ENCODE measurements at regions not wholly inside any gene's neighbourhood (a gene's known extent, or its start where the extent isn't known, plus 50 kb on each side); places are given as distances from the start of the nearest gene placed in this dataset.

DNA sequence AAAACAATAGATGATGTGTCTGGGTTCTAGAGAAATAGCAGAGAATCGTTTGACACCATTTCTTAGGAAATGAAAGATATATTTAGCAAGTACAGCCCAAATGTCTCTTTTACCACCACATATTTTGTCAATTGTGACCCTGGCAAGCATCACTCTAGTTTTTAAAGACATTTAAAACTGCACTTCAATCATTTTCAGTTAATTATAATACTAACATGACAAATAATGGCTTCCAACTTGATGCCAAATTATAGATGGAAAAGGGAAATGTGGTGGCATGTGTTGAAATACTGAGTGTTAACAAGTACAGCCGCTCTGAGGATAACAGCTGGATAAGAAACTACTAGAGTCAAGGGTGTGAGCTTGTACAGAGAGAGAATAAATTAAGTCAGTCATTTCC is 648.9 kb downstream of the FRK start:
- TF ChIP-seq, protein P1, sequence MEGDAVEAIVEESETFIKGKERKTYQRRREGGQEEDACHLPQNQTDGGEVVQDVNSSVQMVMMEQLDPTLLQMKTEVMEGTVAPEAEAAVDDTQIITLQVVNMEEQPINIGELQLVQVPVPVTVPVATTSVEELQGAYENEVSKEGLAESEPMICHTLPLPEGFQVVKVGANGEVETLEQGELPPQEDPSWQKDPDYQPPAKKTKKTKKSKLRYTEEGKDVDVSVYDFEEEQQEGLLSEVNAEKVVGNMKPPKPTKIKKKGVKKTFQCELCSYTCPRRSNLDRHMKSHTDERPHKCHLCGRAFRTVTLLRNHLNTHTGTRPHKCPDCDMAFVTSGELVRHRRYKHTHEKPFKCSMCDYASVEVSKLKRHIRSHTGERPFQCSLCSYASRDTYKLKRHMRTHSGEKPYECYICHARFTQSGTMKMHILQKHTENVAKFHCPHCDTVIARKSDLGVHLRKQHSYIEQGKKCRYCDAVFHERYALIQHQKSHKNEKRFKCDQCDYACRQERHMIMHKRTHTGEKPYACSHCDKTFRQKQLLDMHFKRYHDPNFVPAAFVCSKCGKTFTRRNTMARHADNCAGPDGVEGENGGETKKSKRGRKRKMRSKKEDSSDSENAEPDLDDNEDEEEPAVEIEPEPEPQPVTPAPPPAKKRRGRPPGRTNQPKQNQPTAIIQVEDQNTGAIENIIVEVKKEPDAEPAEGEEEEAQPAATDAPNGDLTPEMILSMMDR (IDR thresholded peaks at IDR 0.05; ENCODE audit: low read depth, low read length) = no peak
- H3K4me3 ChIP-seq (ENCODE audit: low read depth, low read length) = no peak overlapping the region

DNA sequence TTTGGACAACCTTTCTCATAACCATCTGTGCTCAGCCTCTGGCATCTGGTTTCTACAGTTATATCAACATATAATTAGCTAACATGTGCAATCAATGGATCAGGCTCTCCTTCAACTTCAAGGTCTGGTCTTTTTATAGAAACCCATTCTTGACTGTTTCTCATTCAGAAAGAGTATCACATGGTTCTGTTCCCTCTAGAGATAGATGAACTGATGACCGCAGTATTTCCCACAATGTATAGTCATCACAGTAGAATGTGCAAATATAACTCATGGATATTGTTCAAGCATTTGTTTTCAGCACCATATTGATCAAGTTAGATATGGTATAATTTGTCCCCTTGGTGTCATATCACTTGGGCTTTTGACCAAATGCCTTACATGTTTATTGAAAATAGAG is 656.2 kb downstream of the FRK start:
- TF ChIP-seq, protein P1 (IDR thresholded peaks at IDR 0.05; ENCODE audit: low read depth, low read length) = no peak
- no peak overlapping the region for H3K4me3 ChIP-seq (ENCODE audit: low read depth, low read length)

DNA sequence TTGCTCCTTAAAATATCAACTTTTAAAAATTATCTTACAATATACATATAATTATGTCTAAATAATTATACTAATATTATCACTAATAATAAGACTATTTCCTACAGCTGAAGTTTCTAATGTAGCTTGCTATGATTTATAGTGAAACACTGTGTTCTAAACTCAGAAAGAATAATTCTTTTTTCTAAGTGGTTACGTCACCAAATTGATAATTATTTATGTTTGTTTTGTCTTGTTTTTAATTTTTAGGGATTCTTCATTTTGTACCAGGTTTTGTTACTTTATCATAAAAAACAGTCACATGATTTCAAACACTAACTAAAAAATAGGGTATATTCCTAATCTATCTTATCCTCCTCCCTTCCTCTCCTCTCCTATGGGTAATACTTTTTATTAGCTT is 662.1 kb downstream of the FRK start:
- TF ChIP-seq, protein P1 (IDR thresholded peaks at IDR 0.05; ENCODE audit: low read depth, low read length) = no peak

DNA sequence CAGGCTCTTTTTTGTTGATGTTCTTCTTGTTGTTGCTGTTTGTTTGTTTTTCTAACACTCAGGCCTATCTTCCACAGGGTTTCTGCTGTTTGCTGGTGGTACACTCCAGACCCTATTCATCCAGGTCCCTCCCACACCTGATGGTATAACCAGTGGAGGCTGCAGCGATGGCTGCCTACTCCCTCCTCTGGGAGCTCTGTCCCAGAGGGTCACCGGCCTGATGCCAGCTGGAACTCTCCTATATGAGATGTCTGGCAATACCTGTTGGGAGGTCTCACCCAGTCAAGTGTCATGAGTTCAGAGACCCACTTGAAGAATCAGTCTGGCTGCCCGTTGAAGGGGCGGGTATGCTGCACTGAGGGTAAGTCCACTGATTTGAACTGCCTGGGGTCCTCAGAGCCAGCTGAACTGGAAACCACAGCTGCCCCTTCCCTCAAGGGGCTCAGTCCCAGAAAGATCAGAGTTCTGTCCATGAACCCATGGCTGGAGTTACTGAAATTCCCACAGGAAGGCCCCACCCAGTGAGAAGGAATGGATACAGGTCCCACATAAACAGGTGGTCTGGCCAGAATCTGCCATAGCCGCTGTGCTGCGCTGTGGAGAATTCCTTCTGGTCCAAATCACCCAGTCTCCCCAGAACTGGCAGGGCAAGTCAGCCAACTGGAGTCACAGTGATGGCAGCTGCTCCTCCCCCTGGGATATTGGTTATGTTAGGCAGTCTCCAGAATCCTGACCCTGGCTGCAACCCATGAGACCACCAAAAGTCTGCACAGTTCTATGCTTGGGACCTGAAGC is 664.4 kb downstream of the FRK start:
- TF ChIP-seq, protein P1 (IDR thresholded peaks at IDR 0.05; ENCODE audit: low read depth, low read length) = no peak
- H3K4me3 ChIP-seq (ENCODE audit: low read depth, low read length) = no peak overlapping the region

More for the DNA sequence above, 662.1 kb downstream of the FRK start:
- H3K4me3 ChIP-seq (ENCODE audit: low read depth, low read length) = no peak overlapping the region

GRCh38 chr6:115393821-115394220 is 666.9 kb downstream of the FRK start:
- TF ChIP-seq, protein P1 (IDR thresholded peaks at IDR 0.05; ENCODE audit: low read depth, low read length) = no peak
- H3K4me3 ChIP-seq (ENCODE audit: low read depth, low read length) = no peak overlapping the region

- TF ChIP-seq, protein P1 (IDR thresholded peaks at IDR 0.05; ENCODE audit: low read depth, low read length) = no peak
- H3K4me3 ChIP-seq (ENCODE audit: low read depth, low read length) = no peak overlapping the region
These were observed 690.5 kb downstream of the FRK start for GRCh38 chr6:115370202-115370601.

DNA sequence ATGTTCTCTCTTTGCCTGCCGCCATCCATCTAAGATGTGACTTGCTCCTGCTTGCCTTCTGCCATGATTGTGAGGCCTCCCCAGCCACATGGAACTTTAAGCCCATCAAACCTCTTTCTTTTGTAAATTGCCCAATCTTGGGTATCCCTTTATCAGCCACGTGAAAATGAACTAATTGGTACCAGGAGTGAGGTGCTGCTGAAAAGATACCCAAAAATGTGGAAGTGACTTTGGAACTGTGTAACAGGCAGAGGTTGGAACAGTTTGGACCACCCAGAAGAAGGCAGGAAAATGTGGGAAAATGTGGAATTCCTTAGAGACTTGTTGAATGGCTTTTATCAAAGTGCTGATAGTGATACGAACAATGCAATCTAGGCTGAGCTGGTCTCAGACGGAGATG is 694.9 kb downstream of the FRK start:
- TF ChIP-seq, protein P1 (IDR thresholded peaks at IDR 0.05; ENCODE audit: low read depth, low read length) = no peak

More for the DNA sequence above, 694.9 kb downstream of the FRK start:
- no peak overlapping the region for H3K4me3 ChIP-seq (ENCODE audit: low read depth, low read length)

Measured in WI38 (cell line).